ENCODE measurements at regions not wholly inside any gene's neighbourhood (a gene's known extent, or its start where the extent isn't known, plus 50 kb on each side); places are given as distances from the start of the nearest gene placed in this dataset.

DNA sequence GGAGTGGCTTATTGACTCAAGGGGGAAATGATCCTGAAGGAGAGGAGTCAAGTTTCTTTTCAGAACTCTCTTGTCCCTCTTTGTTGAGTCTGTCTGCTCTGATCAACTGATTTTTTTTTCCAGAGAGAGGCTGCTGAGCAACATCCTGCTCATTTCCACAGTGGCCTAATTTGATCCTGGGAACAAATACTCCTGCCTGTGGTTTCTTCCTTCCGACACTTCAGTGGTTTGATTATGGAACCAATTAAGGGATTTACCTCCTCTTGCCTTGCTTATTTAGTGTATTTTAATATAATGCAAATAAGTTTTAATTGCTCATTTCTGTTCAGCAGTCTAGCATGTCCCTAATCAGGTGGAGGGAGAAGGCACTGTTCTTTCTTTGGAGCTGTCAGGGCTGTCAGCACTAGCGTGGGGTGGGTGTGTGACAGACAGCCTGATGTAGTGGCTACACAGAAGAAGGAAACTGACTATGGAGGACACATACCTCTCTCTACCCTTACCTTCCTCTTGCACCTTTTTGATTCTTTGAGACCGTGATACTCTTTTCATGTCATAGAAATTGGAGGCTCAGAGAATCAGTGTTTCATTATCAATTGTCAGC lies 344.9 kb upstream of the STXBP6 start:
- WGBS (ENCODE audit: insufficient coverage), result 97% methylated on average over 2 of the region's 3 CpGs
- no peaks in the 10 kb centered on the region for H3K4me1 ChIP-seq (ENCODE audit: control insufficient read depth, insufficient read depth, low read length)

DNA sequence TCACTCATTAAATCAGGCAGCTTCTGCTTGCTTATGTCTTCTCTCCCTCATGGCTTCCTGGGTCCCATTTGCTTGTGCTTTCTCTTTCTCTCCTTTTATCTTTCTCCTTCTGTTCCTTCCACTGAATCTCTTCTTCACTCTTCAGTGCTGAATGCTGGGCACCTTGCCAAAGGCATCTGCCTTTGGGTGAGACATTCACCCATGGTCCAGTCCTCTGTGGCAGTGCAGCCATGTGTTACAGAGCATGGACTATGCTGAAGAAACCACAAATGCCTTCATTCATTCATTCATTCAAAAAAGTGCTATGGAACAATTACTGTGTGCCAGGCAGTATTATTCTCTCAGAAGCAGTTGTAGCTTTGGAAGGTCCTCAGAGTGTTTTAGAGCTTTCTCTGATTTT lies 344.4 kb upstream of the STXBP6 start:
- Mint-ChIP-seq H3K4me1 (no peaks in the 10 kb centered on the region), H3K27ac (no peak overlapping the region), H3K4me3 (no peak overlapping the region), H3K9me3 (peaks cover 0 to 2% of the 10 kb centered on the region in 2 donors), H3K27me3 (ENCODE audit: low read depth in 2 of 2) (peaks cover 5 to 15% of the 10 kb centered on the region in 2 donors), H3K36me3 (no peaks in the 10 kb centered on the region)
- TF ChIP-seq, protein P1, sequence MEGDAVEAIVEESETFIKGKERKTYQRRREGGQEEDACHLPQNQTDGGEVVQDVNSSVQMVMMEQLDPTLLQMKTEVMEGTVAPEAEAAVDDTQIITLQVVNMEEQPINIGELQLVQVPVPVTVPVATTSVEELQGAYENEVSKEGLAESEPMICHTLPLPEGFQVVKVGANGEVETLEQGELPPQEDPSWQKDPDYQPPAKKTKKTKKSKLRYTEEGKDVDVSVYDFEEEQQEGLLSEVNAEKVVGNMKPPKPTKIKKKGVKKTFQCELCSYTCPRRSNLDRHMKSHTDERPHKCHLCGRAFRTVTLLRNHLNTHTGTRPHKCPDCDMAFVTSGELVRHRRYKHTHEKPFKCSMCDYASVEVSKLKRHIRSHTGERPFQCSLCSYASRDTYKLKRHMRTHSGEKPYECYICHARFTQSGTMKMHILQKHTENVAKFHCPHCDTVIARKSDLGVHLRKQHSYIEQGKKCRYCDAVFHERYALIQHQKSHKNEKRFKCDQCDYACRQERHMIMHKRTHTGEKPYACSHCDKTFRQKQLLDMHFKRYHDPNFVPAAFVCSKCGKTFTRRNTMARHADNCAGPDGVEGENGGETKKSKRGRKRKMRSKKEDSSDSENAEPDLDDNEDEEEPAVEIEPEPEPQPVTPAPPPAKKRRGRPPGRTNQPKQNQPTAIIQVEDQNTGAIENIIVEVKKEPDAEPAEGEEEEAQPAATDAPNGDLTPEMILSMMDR (IDR thresholded peaks at IDR 0.05), result no peak
- intact Hi-C loops (cut with micrococcal nuclease), result no loop called here
- no peaks in the 10 kb centered on the region for H3K36me3 ChIP-seq (ENCODE audit: control insufficient read depth, insufficient read depth, low read length)
- no peaks in the 10 kb centered on the region for H3K27me3 ChIP-seq (ENCODE audit: control insufficient read depth, insufficient read depth, low read length)
- no peak overlapping the region for H3K4me3 ChIP-seq (ENCODE audit: low read length)
- no peaks in the 10 kb centered on the region for H3K4me1 ChIP-seq (ENCODE audit: control insufficient read depth, insufficient read depth, low read length)
- ATAC-seq (no peak), DNase-seq (no peak)
- no peaks in the 10 kb centered on the region for H3K9me3 ChIP-seq (ENCODE audit: control insufficient read depth, insufficient read depth, low read length)
- no peak overlapping the region for H3K27ac ChIP-seq (ENCODE audit: low read length)

More for the DNA sequence above, 344.9 kb upstream of the STXBP6 start:
- H3K4me3 Mint-ChIP-seq, result no peak overlapping the region
- ATAC-seq, result no peak
- H3K36me3 ChIP-seq (ENCODE audit: control insufficient read depth, insufficient read depth, low read length), result no peaks in the 10 kb centered on the region
- H3K9me3 ChIP-seq (ENCODE audit: control insufficient read depth, insufficient read depth, low read length), result no peaks in the 10 kb centered on the region
- H3K27ac ChIP-seq (ENCODE audit: low read length), result no peak overlapping the region
- H3K27me3 ChIP-seq (ENCODE audit: control insufficient read depth, insufficient read depth, low read length), result no peaks in the 10 kb centered on the region
- H3K27me3 Mint-ChIP-seq (ENCODE audit: low read depth in 2 of 2), result peaks cover 4 to 15% of the 10 kb centered on the region in 2 donors
- peaks cover 0 to 2% of the 10 kb centered on the region in 2 donors for H3K9me3 Mint-ChIP-seq
- TF ChIP-seq, protein P1 (IDR thresholded peaks at IDR 0.05), result no peak
- intact Hi-C loops (cut with micrococcal nuclease), result no loop called here
- H3K4me1 Mint-ChIP-seq, result no peaks in the 10 kb centered on the region
- H3K27ac Mint-ChIP-seq, result no peak overlapping the region
- no peaks in the 10 kb centered on the region for H3K36me3 Mint-ChIP-seq
- no peak overlapping the region for H3K4me3 ChIP-seq (ENCODE audit: low read length)
- DNase-seq, result no peak

DNA sequence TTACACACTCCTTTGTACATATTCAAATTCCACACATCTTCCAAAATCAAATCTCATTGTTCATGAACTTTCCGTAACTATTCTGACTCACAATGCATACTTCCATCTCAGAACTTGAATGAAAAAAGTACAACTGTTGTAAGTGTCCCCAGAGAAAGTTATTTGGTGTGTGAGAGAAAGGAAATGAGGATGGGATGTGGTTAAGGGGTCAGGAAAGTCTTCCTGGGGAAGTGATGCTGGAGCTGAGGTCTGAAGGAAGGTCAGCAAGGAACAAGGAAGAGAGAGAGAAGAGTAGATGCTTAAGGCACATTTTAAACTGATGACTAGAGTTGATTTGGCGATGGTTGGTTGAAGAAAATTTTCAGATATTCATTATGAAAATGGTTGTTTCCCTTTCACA lies 340.0 kb upstream of the STXBP6 start:
- Histone ChIP-seq H3K9me3 (ENCODE audit: control insufficient read depth, insufficient read depth, low read length) (no peaks in the 10 kb centered on the region), H3K4me3 (ENCODE audit: low read length) (no peak overlapping the region), H3K27me3 (ENCODE audit: control insufficient read depth, insufficient read depth, low read length) (no peaks in the 10 kb centered on the region), H3K36me3 (ENCODE audit: control insufficient read depth, insufficient read depth, low read length) (no peaks in the 10 kb centered on the region), H3K27ac (ENCODE audit: low read length) (no peak overlapping the region), H3K4me1 (ENCODE audit: control insufficient read depth, insufficient read depth, low read length) (no peaks in the 10 kb centered on the region)
- intact Hi-C loops (cut with micrococcal nuclease), result no loop called here
- TF ChIP-seq, protein P1 (IDR thresholded peaks at IDR 0.05), result no peak
- Mint-ChIP-seq H3K4me1 (no peaks in the 10 kb centered on the region), H3K27ac (no peak overlapping the region), H3K27me3 (ENCODE audit: low read depth in 2 of 2) (peaks cover 8 to 14% of the 10 kb centered on the region in 2 donors), H3K36me3 (no peaks in the 10 kb centered on the region), H3K9me3 (peaks cover 0 to 4% of the 10 kb centered on the region in 2 donors), H3K4me3 (no peak overlapping the region)
- ATAC-seq, result no peak
- WGBS (ENCODE audit: insufficient coverage), result 100% methylated on average over 1 of the region's 2 CpGs
- DNase-seq, result no peak

DNA sequence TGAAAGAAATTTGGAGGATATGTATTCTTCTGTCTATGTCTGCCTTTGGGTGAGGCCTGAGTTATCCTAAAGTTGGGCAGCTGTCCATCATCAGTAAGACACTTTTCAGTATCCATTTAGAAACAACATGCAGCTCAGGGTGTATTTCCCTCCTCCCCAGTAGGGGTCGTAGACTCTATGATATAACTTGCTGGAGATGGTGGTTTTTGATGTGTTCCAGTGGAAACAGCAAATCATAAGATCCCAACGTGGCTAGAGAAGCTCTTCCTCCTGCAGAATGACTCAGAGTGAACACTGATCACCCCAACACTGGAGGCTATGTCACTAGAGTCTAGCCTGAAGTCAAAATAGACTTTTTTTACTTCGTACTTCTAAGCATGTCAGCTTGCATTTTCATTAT lies 331.6 kb upstream of the STXBP6 start:
- no peak overlapping the region for H3K27ac Mint-ChIP-seq
- Histone ChIP-seq H3K27ac (ENCODE audit: low read length) (no peak overlapping the region), H3K9me3 (ENCODE audit: control insufficient read depth, insufficient read depth, low read length) (no peaks in the 10 kb centered on the region), H3K36me3 (ENCODE audit: control insufficient read depth, insufficient read depth, low read length) (no peaks in the 10 kb centered on the region), H3K27me3 (ENCODE audit: control insufficient read depth, insufficient read depth, low read length) (no peaks in the 10 kb centered on the region), H3K4me3 (ENCODE audit: low read length) (no peak overlapping the region), H3K4me1 (ENCODE audit: control insufficient read depth, insufficient read depth, low read length) (no peaks in the 10 kb centered on the region)
- intact Hi-C loops (cut with micrococcal nuclease), result no loop called here
- H3K4me1 Mint-ChIP-seq, result no peaks in the 10 kb centered on the region
- 0% methylated on average over 1 of the region's 3 CpGs for WGBS (ENCODE audit: insufficient coverage)
- no peaks in the 10 kb centered on the region for H3K9me3 Mint-ChIP-seq
- ATAC-seq, result no peak
- H3K36me3 Mint-ChIP-seq, result no peaks in the 10 kb centered on the region
- H3K27me3 Mint-ChIP-seq (ENCODE audit: low read depth in 2 of 2), result peaks cover 10 to 37% of the 10 kb centered on the region in 2 donors
- no peak for DNase-seq
- no peak overlapping the region for H3K4me3 Mint-ChIP-seq
- TF ChIP-seq, protein P1 (IDR thresholded peaks at IDR 0.05), result no peak

Measured in natural killer cell (primary cell).